ENCODE measurements at regions not wholly inside any gene's neighbourhood (a gene's known extent, or its start where the extent isn't known, plus 50 kb on each side); places are given as distances from the start of the nearest gene placed in this dataset.

- H3K27ac Mint-ChIP-seq, result no peak overlapping the region
- H3K4me3 Mint-ChIP-seq, result no peak overlapping the region
- H3K9me3 Mint-ChIP-seq, result no peaks in the 10 kb centered on the region
- peaks cover 5% of the 10 kb centered on the region for H3K4me1 Mint-ChIP-seq
- H3K27me3 Mint-ChIP-seq (ENCODE audit: low read depth, poor library complexity), result peaks cover 6% of the 10 kb centered on the region
- no peaks in the 10 kb centered on the region for H3K36me3 Mint-ChIP-seq (ENCODE audit: low read depth)
- no peak for DNase-seq
- TF ChIP-seq CTCF (IDR thresholded peaks at IDR 0.05), result no peak
Observed at GRCh38 chr15:87639305-87640011, 617.1 kb downstream of the NTRK3 start.

- Mint-ChIP-seq H3K4me3 (no peak overlapping the region), H3K4me1 (peaks cover 5% of the 10 kb centered on the region), H3K36me3 (ENCODE audit: low read depth) (no peaks in the 10 kb centered on the region), H3K27ac (no peak overlapping the region), H3K27me3 (ENCODE audit: low read depth, poor library complexity) (peaks cover 6% of the 10 kb centered on the region), H3K9me3 (no peaks in the 10 kb centered on the region)
- no peak for DNase-seq
- TF ChIP-seq CTCF (IDR thresholded peaks at IDR 0.05), result no peak
Observed at GRCh38 chr15:87638554-87639083, 617.9 kb downstream of the NTRK3 start.

- Mint-ChIP-seq H3K36me3 (ENCODE audit: low read depth) (no peaks in the 10 kb centered on the region), H3K4me1 (peaks cover 5% of the 10 kb centered on the region), H3K4me3 (no peak overlapping the region), H3K9me3 (no peaks in the 10 kb centered on the region), H3K27me3 (ENCODE audit: low read depth, poor library complexity) (peaks cover 6% of the 10 kb centered on the region), H3K27ac (no peak overlapping the region)
- TF ChIP-seq CTCF (IDR thresholded peaks at IDR 0.05), result no peak
- DNase-seq, result no peak
Observed at GRCh38 chr15:87634361-87634760, 622.2 kb downstream of the NTRK3 start.

GRCh38 chr15:87633525-87633924 is 623.0 kb downstream of the NTRK3 start:
- Mint-ChIP-seq H3K27ac (no peak overlapping the region), H3K36me3 (ENCODE audit: low read depth) (no peaks in the 10 kb centered on the region), H3K27me3 (ENCODE audit: low read depth, poor library complexity) (peaks cover 6% of the 10 kb centered on the region), H3K9me3 (no peaks in the 10 kb centered on the region), H3K4me3 (no peak overlapping the region), H3K4me1 (peaks cover 5% of the 10 kb centered on the region)
- no peak for DNase-seq
- no peak for TF ChIP-seq CTCF (IDR thresholded peaks at IDR 0.05)

- Mint-ChIP-seq H3K27me3 (ENCODE audit: low read depth, poor library complexity) (peaks cover 4% of the 10 kb centered on the region), H3K4me3 (no peak overlapping the region), H3K36me3 (ENCODE audit: low read depth) (no peaks in the 10 kb centered on the region), H3K27ac (no peak overlapping the region), H3K9me3 (no peaks in the 10 kb centered on the region), H3K4me1 (peaks cover 5% of the 10 kb centered on the region)
- DNase-seq, result no peak
- no peak for TF ChIP-seq CTCF (IDR thresholded peaks at IDR 0.05)
Observed at GRCh38 chr15:87632364-87632763, 624.2 kb downstream of the NTRK3 start.

- Mint-ChIP-seq H3K9me3 (no peaks in the 10 kb centered on the region), H3K36me3 (ENCODE audit: low read depth) (no peaks in the 10 kb centered on the region), H3K4me3 (no peak overlapping the region), H3K4me1 (peaks cover 5% of the 10 kb centered on the region), H3K27me3 (ENCODE audit: low read depth, poor library complexity) (peaks cover 4% of the 10 kb centered on the region), H3K27ac (no peak overlapping the region)
- DNase-seq, result no peak
- no peak for TF ChIP-seq CTCF (IDR thresholded peaks at IDR 0.05)
Observed at GRCh38 chr15:87631775-87632174, 624.8 kb downstream of the NTRK3 start.

Data from nephron progenitor cell (in vitro differentiated cells).